HG02678 (cell line): ENCODE measurements at regions not wholly inside any gene's neighbourhood (a gene's known extent, or its start where the extent isn't known, plus 50 kb on each side); places are given as distances from the start of the nearest gene placed in this dataset.

ENCODE experiments used
- ATAC-seq: cut with Tn5 transposase; IDR thresholded peaks from one replicate; pipeline ENCODE4 v1.9.1; 2021; ENCODE audit warnings: mild to moderate bottlenecking, moderate library complexity; ENCODE audit not compliant: unreplicated experiment

DNA sequence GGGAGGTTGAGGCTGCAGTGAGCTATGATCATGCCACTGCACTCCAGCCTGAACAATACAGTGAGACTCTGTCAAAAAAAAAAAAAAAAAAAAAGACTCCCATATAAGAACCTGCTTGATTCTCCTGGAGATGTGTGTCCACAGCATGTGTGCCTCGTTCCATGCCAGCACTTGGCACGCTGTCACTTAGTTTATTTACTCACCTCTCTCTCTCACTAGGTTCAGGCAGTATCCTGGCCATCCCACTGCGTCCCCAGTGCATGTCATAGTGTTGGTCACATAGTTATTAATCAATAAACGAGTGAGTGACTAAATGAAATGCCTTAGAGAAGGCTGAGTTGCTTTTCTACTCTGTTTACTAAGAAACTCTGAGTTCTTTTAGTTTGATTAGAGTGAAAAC is 79.1 kb upstream of the GPR12 start:
- no peak for ATAC-seq

DNA sequence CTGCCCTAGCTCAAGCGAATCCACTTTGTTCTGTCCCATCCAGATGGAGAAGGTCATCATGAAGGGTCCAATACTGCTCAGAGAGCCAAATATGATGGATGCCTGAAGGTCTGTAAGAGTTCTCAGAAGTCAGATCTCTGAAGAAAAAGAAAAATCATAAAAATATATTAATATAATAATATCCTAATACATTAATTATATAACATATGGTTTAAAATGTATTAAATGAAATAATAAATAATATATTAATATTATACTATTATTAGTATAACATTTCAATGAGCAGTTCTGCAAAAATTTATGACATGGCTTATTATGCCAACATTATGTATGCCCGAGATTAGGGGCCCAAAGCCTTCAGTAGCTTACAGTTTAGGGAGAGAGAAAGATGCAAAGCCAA is 78.2 kb upstream of the GPR12 start:
- ATAC-seq = no peak

DNA sequence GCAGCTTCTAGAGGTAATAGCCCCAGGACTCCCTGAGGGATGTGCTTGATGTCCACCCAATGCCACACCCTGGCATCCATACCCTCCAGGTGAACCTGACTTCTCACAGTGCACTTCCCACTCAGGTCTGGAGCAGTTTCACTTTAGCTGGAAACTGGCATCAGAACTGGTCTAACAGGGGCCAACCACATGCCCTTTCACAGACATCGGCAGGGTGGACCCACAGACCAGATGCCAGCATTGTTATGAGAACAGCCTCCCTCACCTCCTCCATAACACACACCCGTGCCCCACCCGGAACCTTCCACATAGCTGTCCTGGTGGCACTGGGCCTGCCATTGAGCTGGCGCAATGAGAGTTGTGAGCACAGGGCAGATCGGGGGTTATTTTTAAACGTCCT is 77.4 kb upstream of the GPR12 start:
- ATAC-seq = no peak

DNA sequence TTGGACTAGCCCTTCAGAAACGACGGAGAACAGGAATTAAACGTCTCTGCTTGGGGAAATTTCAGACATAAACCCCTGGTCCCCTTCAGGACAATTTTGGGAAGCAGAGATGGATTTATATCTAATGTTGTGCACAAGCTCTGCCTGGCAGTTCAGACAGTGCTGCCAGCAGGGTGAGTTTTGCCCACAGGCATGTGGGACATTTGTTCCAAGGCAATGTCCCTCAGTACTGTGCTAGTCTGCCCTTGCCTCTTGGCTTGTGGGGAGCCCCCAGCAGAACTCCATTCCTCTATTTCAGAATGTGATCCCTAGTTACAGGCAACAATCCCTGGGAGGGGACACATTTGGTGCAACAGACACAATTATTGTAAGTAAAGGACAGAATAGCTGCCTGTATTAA is 76.5 kb upstream of the GPR12 start:
- ATAC-seq = no peak

DNA sequence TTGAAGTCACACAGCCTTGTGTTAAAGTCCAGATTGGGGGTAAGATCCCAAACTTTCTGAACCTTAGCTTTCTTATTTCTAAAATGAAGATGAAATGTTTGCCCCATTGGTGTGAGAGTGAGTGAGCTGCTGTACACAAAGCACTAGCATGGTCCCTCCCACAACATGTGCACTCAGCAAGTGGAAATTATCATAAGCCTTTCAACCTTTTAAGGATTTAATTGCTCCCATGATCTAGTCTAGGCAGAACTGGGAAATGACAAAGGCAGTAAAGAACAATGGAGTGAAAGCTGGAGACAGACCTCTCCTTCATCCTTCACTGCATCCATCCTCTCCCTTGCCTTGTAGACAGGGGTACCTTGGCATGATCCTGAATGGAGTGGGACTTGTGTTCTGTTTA is 76.0 kb upstream of the GPR12 start:
- ATAC-seq = no peak

DNA sequence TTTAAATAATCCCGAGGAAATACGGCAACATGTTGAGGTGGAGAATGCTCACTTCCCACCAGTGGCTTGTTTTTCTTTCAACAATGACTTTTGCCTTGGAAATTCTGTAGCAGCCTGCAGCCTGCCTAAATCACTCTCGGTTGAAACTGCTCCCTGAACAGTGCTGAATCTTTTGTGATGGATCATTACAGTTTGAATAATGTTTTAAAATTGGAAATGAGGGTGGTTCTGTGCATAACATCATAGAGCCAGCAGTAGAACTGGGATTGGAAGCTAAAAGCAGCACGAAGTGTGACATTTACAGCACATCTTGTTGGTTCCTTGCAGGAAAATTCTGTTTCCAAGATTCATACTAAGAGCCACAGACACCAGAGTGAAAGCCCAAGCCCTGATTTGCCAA is 74.1 kb upstream of the GPR12 start:
- no peak for ATAC-seq

DNA sequence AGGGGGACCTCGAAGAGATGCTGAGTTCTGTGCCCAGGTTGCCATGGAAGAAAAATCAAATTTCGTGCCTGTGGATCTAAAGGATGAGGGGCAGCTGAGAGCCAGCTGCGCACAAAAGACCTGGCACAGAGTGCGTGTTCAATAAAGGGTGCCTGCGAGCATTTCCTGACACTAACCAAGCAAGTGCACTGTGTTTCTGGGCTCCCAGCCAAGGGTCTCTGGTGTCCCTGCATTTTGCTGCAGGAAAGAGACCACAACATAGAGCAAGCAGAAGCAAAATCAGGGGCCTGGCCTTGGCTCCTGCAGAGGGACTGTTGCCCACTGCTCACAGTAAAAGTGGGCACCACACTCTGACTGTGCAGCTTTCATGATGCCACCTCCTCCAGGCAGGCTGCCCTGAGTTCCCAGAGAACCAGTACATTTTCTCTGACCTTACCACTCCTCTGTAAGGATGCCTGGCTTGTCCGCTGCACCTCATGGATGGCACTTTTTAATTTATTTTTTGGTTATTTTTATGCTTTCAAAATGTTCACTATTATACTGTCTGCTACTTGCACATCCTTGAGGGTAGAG is 70.8 kb upstream of the GPR12 start:
- no peak for ATAC-seq

DNA sequence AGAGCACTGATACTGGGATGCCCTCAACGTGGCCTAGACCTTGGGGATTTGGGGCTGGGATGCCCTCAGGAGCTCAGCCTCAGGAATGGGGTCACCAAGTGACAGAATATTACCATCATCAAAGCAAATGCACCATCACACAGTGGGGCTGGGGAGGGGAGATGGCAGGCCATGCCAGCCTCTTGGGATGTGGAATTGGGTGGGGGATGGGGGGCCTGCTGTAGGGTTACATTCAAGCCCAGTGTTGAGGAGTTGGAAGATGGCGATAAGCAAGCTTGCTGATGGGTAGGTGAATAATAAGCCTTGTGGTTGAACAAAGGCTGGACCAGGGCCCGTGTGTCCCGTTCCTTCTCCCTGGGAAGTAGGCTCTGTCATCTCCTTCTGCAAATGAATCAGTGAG is 69.1 kb upstream of the GPR12 start:
- ATAC-seq = no peak

DNA sequence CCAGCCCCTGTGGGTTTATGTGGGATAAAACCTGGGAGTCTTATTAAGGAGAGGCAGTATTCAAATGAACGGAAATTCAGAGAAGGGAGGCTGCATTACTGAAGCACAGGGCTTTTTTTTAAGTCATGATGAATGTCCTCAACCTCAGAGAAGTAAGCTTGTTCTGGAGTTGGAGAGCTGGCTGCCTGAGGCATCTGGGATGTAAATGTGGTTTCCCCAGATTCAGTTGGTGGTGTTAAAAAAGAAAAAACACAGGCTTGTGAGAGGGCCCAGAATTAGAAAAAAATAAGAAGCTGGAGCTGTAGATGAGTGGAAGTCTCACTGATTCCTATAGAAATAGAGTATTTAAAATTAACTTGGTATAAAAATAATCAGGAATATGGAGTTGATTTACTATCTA is 64.0 kb upstream of the GPR12 start:
- no peak for ATAC-seq

DNA sequence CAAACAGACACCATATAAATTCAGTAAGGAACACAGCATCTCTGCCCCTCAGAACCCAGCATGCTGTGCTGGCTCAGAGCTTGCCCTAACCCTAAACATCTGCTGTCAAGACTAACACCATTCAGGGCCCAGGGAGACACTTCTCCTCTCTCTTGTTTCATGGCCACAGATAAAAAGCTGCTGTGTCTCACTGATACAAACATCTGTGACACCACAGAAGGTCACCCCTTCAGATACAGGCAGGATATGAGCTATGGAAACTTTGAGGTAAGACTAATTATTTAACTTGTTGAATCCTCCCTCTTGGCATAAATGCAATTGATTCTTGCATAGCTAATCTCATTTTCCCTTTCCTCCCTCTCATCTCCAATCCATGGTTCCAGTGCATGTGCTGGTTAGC is 61.6 kb upstream of the GPR12 start:
- ATAC-seq = no peak

DNA sequence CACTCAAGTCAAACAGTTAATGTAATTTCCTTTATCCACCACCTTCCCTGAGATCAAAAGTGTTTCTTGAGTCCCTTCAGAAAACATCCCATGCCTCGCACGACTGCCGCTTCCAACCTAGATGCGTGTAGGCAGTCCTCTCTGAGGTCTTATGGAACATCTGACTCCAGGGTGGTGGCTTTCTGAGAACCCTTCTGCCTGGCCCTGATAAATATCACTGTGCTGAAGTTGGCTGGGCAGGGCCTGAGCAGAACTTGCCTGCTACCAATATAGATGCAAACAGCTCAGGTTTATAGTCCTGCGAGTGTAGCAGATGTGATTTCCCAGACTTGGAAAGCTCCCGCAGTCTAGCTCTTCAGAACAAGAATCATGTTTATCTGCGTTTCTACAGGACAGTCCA is 61.1 kb upstream of the GPR12 start:
- ATAC-seq = no peak

DNA sequence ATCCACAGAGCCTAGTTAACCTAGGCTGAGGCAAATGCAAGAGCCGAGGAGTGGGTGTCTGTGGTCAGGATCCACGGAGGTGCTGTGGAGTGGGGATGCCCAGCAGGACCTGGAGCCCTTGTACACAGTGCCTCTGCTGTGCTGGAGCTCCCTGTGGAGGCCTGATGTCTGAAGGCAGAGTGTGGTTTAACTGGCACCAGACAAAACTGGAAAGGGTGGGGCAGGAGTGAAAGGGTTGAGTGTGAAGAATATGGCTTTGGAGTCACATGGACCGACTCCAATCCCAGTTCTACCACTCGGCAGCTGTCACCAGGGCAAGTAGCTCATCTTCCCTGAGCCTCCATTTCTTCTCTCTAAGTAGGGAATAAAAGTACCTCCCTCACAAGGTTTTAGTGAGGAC is 60.3 kb upstream of the GPR12 start:
- ATAC-seq = no peak

DNA sequence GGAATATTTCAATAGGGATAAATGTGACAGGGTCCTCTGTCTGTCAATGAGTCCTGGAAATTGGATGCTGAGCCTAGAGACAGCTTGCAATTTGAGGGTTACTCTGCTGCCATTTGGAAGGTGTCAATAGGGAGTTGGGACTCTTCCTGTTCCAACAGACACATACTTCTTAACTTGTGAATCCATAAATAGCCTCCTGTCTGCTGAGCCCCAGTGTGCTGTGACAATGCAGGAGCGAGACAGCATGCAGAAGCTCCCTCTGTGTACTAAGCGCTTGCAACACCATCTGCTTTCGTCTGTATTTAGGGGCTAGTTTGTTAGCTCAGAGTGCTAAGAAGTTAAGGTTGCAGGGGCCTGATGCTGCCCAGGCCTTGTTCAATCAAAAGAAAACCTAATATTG is 58.5 kb upstream of the GPR12 start:
- ATAC-seq = no peak

DNA sequence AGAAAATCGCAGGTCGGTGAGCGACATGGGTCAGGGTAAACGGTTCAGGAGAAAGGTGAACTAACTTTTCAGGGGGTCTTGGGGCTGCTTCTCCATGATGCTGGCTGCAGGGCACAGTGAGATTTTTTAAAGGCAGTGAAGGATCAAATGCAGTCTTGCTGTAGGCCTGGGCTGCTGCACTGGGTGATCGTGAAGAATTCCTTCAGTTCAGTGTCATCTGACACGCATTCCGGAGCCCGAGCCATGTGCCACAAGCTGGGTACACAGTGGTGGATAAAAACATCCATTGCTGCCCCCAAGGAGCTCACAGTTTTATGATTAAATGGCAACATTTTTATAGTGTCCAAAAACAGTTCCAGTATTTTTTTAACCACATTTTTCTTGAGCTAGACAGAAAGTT is 56.3 kb upstream of the GPR12 start:
- ATAC-seq = no peak

DNA sequence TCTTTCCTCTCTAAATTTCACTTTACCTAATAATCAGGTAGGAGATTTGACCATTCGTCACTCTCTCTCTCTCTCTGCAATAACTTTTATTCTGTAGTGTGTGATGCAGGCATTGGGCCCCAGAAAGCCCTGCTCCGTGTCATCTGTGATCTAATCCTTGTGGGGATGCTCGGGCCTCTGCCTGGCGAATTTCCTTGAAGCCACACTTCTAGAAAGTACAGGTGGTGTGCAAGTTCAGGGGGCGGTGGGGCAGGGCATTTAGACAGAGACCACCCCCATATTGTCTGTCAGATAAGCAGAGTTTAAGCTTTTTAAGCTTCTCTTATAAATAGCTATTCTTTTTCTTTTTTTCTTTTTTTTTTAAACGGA is 53.4 kb upstream of the GPR12 start:
- ATAC-seq = no peak

DNA sequence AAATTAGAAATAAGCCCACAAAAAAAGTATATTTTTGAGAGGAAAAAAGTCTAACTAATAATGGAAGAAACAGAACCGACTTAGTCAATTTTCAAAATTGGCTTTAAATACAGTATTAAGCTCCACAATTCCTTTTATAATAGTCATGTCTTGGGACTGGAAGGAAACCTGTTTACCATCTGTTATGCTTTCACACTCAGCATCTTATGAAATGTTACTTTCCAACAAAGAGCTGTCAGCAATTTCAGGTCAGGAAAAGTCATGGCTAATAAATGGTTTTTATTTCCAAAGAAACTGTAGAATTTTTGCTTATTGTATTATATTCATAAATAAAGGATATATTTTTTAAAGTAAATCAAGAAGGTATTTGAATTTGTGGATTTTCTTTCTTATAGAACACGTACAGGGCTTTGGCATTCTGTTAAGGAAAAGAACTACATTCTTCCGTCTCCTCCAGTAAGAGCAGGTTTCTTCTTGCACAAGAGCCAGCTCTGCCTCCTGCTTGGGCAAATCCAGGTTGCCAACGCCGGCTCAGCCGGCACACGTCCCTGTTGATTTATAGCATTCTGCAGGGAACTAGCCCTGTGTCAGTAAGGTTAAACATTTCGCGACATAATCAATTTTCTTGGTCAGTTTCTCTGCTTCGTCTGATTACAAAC is 52.9 kb upstream of the GPR12 start:
- no peak for ATAC-seq

DNA sequence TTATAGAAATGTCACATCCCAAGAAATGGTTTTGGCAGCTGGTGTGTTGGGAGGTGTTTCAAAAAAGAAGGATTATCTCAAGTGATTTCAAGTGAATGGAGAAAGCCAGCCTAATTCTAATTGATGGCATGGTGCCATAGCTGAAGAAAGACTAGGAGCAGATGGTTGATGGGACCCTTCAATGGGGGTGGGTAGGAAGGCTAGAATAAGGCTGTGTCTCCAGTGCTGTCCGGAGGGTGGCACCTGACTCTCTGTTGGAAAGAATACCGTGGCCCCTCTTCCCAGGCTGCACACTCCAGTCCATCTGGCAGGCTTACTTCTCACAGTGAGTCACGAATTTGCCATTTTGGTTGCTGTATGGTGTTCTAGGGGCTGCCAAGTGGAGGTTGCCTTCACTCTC is 51.0 kb upstream of the GPR12 start:
- no peak for ATAC-seq
